Stimulated activated naive B cell treated with anti-CD40 and anti-IgM and Interleukin-4, amounts not matched to agents 10 μg/mL and 1 μg/mL and 100 μg/mL, for 72 hours (primary cell): ENCODE measurements at regions not wholly inside any gene's neighbourhood (a gene's known extent, or its start where the extent isn't known, plus 50 kb on each side); places are given as distances from the start of the nearest gene placed in this dataset.
"Not testable (repeated sequence)": the region's sequence is repeated elsewhere in the genome, so short reads cannot be mapped to it uniquely, and the experiment has no call there.

Experiments used
- ATAC-seq, 2 donors: fragments of 150-1000 bp; cut with Tn5 transposase; replicated peaks; 2 replicates each; pipeline ENCODE4 v1.10.0; 2021; ENCODE audit warnings: moderate library complexity in 1 of 2
- DNase-seq: peaks from one replicate; pipeline ENCODE4 v3.0.0; 2021
- H3K27ac Mint-ChIP-seq: one replicate; pipeline ENCODE4 v1.8.0; 2022; ENCODE audit warnings: mild to moderate bottlenecking, mixed read lengths
- H3K27me3 Mint-ChIP-seq, 2 donors: one replicate each; pipeline ENCODE4 v1.8.0; 2022; ENCODE audit warnings: mixed read lengths in 2 of 2
- H3K36me3 Mint-ChIP-seq, 2 donors: one replicate each; pipeline ENCODE4 v1.8.0; 2022; ENCODE audit warnings: mixed read lengths in 2 of 2, mild to moderate bottlenecking in 1 of 2
- H3K4me1 Mint-ChIP-seq, 2 donors: one replicate each; pipeline ENCODE4 v1.8.0; 2022; ENCODE audit warnings: mixed read lengths in 2 of 2, mild to moderate bottlenecking in 1 of 2
- H3K4me3 Mint-ChIP-seq, 2 donors: one replicate each; pipeline ENCODE4 v1.8.0; 2022; ENCODE audit warnings: mild to moderate bottlenecking in 2 of 2, mixed read lengths in 2 of 2, moderate library complexity in 1 of 2
- H3K9me3 Mint-ChIP-seq, 2 donors: one replicate each; pipeline ENCODE4 v1.8.0; 2022; ENCODE audit warnings: mixed read lengths in 2 of 2, mild to moderate bottlenecking in 1 of 2

GRCh38 chr2:187878112-187878511 is 323.9 kb upstream of the TFPI start:
- Mint-ChIP-seq H3K9me3 (peaks cover 0 to 4% of the 10 kb centered on the region in 2 donors), H3K36me3 (no peaks in the 10 kb centered on the region), H3K4me1 (no peaks in the 10 kb centered on the region), H3K4me3 (no peak overlapping the region), H3K27ac (no peak overlapping the region), H3K27me3 (no peaks in the 10 kb centered on the region)
- DNase-seq (no peak), ATAC-seq (no peak)

- Mint-ChIP-seq H3K9me3 (peaks cover 0 to 4% of the 10 kb centered on the region in 2 donors), H3K27me3 (no peaks in the 10 kb centered on the region), H3K4me1 (no peaks in the 10 kb centered on the region), H3K27ac (no peak overlapping the region), H3K36me3 (no peaks in the 10 kb centered on the region), H3K4me3 (no peak overlapping the region)
- ATAC-seq (no peak), DNase-seq (no peak)
Measured at GRCh38 chr2:187879491-187879890, 325.3 kb upstream of the TFPI start.

GRCh38 chr2:187884003-187884402 is 329.8 kb upstream of the TFPI start:
- H3K4me3 Mint-ChIP-seq: no peak overlapping the region
- H3K27ac Mint-ChIP-seq: no peak overlapping the region
- no peaks in the 10 kb centered on the region for H3K4me1 Mint-ChIP-seq
- ATAC-seq (no peak), DNase-seq (no peak)
- H3K36me3 Mint-ChIP-seq: no peaks in the 10 kb centered on the region
- peaks cover 0 to 4% of the 10 kb centered on the region in 2 donors for H3K9me3 Mint-ChIP-seq
- H3K27me3 Mint-ChIP-seq: no peaks in the 10 kb centered on the region

GRCh38 chr2:187890690-187891089 is 336.5 kb upstream of the TFPI start:
- Mint-ChIP-seq H3K36me3 (no peaks in the 10 kb centered on the region), H3K27me3 (no peaks in the 10 kb centered on the region), H3K4me1 (no peaks in the 10 kb centered on the region), H3K27ac (no peak overlapping the region), H3K9me3 (peaks cover 0 to 1% of the 10 kb centered on the region in 2 donors), H3K4me3 (no peak overlapping the region)
- ATAC-seq (no peak), DNase-seq (no peak)

- H3K9me3 Mint-ChIP-seq: peaks cover 0 to 2% of the 10 kb centered on the region in 2 donors
- H3K27ac Mint-ChIP-seq: no peak overlapping the region
- no peak for ATAC-seq
Measured at GRCh38 chr2:187900021-187900420, 345.8 kb upstream of the TFPI start.

GRCh38 chr2:187906021-187906420 is 351.8 kb upstream of the TFPI start:
- H3K4me3 Mint-ChIP-seq: no peak overlapping the region

More at GRCh38 chr2:187900021-187900420, 345.8 kb upstream of the TFPI start:
- H3K36me3 Mint-ChIP-seq: no peaks in the 10 kb centered on the region
- H3K4me1 Mint-ChIP-seq: no peaks in the 10 kb centered on the region
- H3K27me3 Mint-ChIP-seq: no peaks in the 10 kb centered on the region
- DNase-seq: no peak
- no peak overlapping the region for H3K4me3 Mint-ChIP-seq

GRCh38 chr2:187910922-187911321 is 356.7 kb upstream of the TFPI start:
- not testable (repeated sequence) for H3K9me3 Mint-ChIP-seq, H3K4me1 Mint-ChIP-seq, H3K27me3 Mint-ChIP-seq, H3K36me3 Mint-ChIP-seq, H3K27ac Mint-ChIP-seq, ATAC-seq, H3K4me3 Mint-ChIP-seq, DNase-seq

More at GRCh38 chr2:187906021-187906420, 351.8 kb upstream of the TFPI start:
- ATAC-seq (no peak), DNase-seq (no peak)
- Mint-ChIP-seq H3K36me3 (no peaks in the 10 kb centered on the region), H3K27ac (no peak overlapping the region), H3K27me3 (no peaks in the 10 kb centered on the region), H3K9me3 (peaks cover 0 to 2% of the 10 kb centered on the region in 2 donors), H3K4me1 (no peaks in the 10 kb centered on the region)

- Mint-ChIP-seq H3K9me3 (no peaks in the 10 kb centered on the region), H3K27ac (no peak overlapping the region), H3K4me1 (no peaks in the 10 kb centered on the region), H3K4me3 (no peak overlapping the region), H3K36me3 (no peaks in the 10 kb centered on the region), H3K27me3 (no peaks in the 10 kb centered on the region)
- DNase-seq (no peak), ATAC-seq (no peak)
Measured at GRCh38 chr2:187912950-187913349, 358.7 kb upstream of the TFPI start.

- H3K27me3 Mint-ChIP-seq: no peaks in the 10 kb centered on the region
- H3K9me3 Mint-ChIP-seq: no peaks in the 10 kb centered on the region
- DNase-seq (no peak), ATAC-seq (no peak)
- no peak overlapping the region for H3K4me3 Mint-ChIP-seq
- H3K36me3 Mint-ChIP-seq: no peaks in the 10 kb centered on the region
- H3K4me1 Mint-ChIP-seq: no peaks in the 10 kb centered on the region
- H3K27ac Mint-ChIP-seq: no peak overlapping the region
Measured at GRCh38 chr2:187915810-187916209, 361.6 kb upstream of the TFPI start.

- Mint-ChIP-seq H3K4me1 (no peaks in the 10 kb centered on the region), H3K4me3 (no peak overlapping the region), H3K36me3 (no peaks in the 10 kb centered on the region), H3K27ac (no peak overlapping the region), H3K9me3 (no peaks in the 10 kb centered on the region), H3K27me3 (no peaks in the 10 kb centered on the region)
- ATAC-seq (no peak), DNase-seq (no peak)
Measured at GRCh38 chr2:187916799-187917198, 362.6 kb upstream of the TFPI start.

GRCh38 chr2:187917535-187917934 is 363.3 kb upstream of the TFPI start:
- H3K4me1 Mint-ChIP-seq: no peaks in the 10 kb centered on the region
- ATAC-seq: no peak
- no peak for DNase-seq
- H3K27me3 Mint-ChIP-seq: no peaks in the 10 kb centered on the region
- no peaks in the 10 kb centered on the region for H3K9me3 Mint-ChIP-seq
- H3K4me3 Mint-ChIP-seq: no peak overlapping the region
- H3K27ac Mint-ChIP-seq: no peak overlapping the region
- H3K36me3 Mint-ChIP-seq: no peaks in the 10 kb centered on the region

GRCh38 chr2:187918996-187919821 is 365.0 kb upstream of the TFPI start:
- H3K4me1 Mint-ChIP-seq: no peaks in the 10 kb centered on the region
- no peaks in the 10 kb centered on the region for H3K9me3 Mint-ChIP-seq
- H3K27ac Mint-ChIP-seq: no peak overlapping the region
- no peak for DNase-seq
- H3K27me3 Mint-ChIP-seq: no peaks in the 10 kb centered on the region
- no peak for ATAC-seq
- H3K36me3 Mint-ChIP-seq: no peaks in the 10 kb centered on the region
- no peak overlapping the region for H3K4me3 Mint-ChIP-seq

- no peaks in the 10 kb centered on the region for H3K9me3 Mint-ChIP-seq
Measured at GRCh38 chr2:187920511-187920910, 366.3 kb upstream of the TFPI start.

GRCh38 chr2:187922846-187923245 is 368.6 kb upstream of the TFPI start:
- Mint-ChIP-seq H3K4me3 (no peak overlapping the region), H3K36me3 (no peaks in the 10 kb centered on the region), H3K27ac (no peak overlapping the region), H3K4me1 (no peaks in the 10 kb centered on the region), H3K9me3 (no peaks in the 10 kb centered on the region), H3K27me3 (no peaks in the 10 kb centered on the region)
- no peak for DNase-seq
- ATAC-seq: no peak

More at GRCh38 chr2:187920511-187920910, 366.3 kb upstream of the TFPI start:
- Mint-ChIP-seq H3K27ac (no peak overlapping the region), H3K36me3 (no peaks in the 10 kb centered on the region), H3K4me1 (no peaks in the 10 kb centered on the region), H3K4me3 (no peak overlapping the region), H3K27me3 (no peaks in the 10 kb centered on the region)
- no peak for DNase-seq
- ATAC-seq: no peak

- Mint-ChIP-seq H3K27ac (no peak overlapping the region), H3K4me3 (no peak overlapping the region), H3K9me3 (no peaks in the 10 kb centered on the region), H3K4me1 (no peaks in the 10 kb centered on the region), H3K36me3 (no peaks in the 10 kb centered on the region), H3K27me3 (no peaks in the 10 kb centered on the region)
- no peak for ATAC-seq
- DNase-seq: no peak
Measured at GRCh38 chr2:187924293-187924692, 367.4 kb upstream of the GULP1 start.
